ENCODE measurements at regions not wholly inside any gene's neighbourhood (a gene's known extent, or its start where the extent isn't known, plus 50 kb on each side); places are given as distances from the start of the nearest gene placed in this dataset.

DNA sequence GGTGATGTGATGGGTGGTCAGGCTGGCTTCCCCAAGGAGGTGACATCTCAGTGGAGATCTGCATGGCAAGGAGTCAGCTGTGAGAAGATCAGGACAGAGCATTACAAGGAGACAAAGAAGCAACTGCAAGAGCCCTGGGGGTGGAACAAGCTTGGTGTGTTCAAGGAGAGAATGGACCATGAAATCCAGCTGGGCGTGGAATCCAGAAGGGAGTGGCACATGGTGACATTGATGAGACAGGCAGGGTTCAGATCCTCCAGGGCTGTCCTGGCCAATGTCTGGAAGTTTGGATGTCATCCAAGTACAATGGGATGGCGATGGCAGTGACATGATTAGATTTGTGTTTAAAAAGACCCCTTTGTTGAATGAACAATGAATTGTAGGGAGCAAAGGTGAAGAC is 175.6 kb downstream of the MACROH2A1 start:
- no peak for DNase-seq (ENCODE audit: low read depth)
- TF ChIP-seq, protein P1, sequence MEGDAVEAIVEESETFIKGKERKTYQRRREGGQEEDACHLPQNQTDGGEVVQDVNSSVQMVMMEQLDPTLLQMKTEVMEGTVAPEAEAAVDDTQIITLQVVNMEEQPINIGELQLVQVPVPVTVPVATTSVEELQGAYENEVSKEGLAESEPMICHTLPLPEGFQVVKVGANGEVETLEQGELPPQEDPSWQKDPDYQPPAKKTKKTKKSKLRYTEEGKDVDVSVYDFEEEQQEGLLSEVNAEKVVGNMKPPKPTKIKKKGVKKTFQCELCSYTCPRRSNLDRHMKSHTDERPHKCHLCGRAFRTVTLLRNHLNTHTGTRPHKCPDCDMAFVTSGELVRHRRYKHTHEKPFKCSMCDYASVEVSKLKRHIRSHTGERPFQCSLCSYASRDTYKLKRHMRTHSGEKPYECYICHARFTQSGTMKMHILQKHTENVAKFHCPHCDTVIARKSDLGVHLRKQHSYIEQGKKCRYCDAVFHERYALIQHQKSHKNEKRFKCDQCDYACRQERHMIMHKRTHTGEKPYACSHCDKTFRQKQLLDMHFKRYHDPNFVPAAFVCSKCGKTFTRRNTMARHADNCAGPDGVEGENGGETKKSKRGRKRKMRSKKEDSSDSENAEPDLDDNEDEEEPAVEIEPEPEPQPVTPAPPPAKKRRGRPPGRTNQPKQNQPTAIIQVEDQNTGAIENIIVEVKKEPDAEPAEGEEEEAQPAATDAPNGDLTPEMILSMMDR (IDR thresholded peaks at IDR 0.05; ENCODE audit: low read depth, low read length, missing control alignments), result no peak
- H3K4me3 ChIP-seq (ENCODE audit: low read depth, low read length), result no peak overlapping the region

DNA sequence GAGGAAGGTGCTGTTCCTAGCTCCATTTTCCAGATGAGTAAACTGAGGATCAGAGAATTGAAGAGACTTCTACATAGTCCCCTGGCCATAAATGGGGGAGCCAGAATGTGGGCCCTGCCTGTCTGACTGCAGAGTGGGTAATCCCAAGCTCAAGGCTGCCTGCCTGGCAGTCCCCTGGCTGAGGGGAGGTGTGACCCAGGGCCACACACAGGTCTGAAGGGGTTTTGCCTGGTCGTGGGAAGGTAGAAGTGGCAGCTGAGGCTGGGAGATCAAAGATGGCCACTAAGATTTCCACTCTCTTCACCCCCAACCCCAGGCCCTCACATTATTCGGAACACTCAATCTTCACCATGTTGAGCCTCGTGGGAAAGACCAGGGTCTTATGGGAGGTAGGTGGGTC is 176.3 kb downstream of the MACROH2A1 start:
- H3K4me3 ChIP-seq (ENCODE audit: low read depth, low read length), result no peak overlapping the region
- DNase-seq (ENCODE audit: low read depth), result no peak
- TF ChIP-seq, protein P1 (IDR thresholded peaks at IDR 0.05; ENCODE audit: low read depth, low read length, missing control alignments), result no peak

DNA sequence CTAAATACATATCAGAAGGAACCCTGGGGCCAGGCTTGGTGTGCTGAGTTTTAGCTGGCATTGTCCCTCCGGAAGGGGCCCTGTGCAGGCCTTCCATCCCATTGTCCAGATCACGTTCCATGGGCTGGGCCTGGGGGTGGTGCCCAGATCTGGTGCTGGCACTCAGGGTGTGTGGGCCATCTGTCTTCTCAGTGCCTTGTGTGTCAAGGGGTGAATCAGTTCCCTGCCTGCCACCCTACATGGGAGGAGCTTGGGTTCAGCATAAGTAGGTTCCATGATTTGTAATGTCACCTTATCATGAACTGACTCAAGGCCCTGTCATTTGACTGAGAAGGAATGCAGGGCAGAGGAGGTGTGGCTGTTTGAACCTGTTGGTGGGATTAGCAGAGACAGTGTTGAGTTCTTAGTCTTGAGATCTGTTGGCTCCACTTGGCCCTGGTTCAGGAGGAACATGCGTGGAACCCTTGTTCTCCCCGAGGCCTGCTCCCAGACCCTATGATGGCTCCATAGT is 176.8 kb downstream of the MACROH2A1 start:
- DNase-seq (ENCODE audit: low read depth), result no peak
- no peak overlapping the region for H3K4me3 ChIP-seq (ENCODE audit: low read depth, low read length)
- TF ChIP-seq, protein P1 (IDR thresholded peaks at IDR 0.05; ENCODE audit: low read depth, low read length, missing control alignments), result no peak

DNA sequence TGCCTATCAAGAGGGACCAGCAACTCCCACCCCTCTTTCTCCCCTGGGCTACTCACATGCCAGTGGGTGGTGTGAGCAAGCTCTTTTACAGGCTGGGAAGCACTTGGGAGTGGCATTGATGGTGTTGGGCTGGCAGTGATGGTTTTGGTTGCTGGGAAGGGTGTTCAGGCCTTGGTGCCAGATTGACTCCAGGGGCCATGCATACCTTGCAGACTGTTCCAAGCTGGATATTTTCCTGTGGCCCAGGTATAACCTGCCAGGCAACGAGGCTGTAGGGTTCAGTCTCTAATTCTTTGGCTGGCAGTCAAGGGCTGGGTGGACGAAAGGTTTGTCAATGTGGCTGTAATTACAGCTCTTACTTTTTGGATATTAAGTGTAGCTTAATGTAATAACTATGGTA is 177.3 kb downstream of the MACROH2A1 start:
- H3K4me3 ChIP-seq (ENCODE audit: low read depth, low read length), result no peak overlapping the region
- TF ChIP-seq, protein P1 (IDR thresholded peaks at IDR 0.05; ENCODE audit: low read depth, low read length, missing control alignments), result no peak
- DNase-seq (ENCODE audit: low read depth), result no peak

DNA sequence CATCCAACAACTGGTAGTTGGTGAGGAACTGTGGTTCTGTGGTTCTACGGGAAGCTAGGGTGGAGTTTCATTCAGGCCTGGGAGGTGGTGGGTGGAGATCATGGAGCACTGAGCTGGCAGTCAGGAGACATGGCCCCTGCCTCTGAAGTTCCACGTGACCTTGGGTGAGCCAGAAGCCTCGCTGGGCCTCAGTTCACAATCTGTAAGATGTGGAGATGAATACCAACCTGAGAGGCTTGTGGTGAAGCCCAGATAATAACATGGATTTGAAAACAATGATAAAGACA is 177.9 kb downstream of the MACROH2A1 start:
- TF ChIP-seq, protein P1 (IDR thresholded peaks at IDR 0.05; ENCODE audit: low read depth, low read length, missing control alignments), result no peak
- no peak overlapping the region for H3K4me3 ChIP-seq (ENCODE audit: low read depth, low read length)

DNA sequence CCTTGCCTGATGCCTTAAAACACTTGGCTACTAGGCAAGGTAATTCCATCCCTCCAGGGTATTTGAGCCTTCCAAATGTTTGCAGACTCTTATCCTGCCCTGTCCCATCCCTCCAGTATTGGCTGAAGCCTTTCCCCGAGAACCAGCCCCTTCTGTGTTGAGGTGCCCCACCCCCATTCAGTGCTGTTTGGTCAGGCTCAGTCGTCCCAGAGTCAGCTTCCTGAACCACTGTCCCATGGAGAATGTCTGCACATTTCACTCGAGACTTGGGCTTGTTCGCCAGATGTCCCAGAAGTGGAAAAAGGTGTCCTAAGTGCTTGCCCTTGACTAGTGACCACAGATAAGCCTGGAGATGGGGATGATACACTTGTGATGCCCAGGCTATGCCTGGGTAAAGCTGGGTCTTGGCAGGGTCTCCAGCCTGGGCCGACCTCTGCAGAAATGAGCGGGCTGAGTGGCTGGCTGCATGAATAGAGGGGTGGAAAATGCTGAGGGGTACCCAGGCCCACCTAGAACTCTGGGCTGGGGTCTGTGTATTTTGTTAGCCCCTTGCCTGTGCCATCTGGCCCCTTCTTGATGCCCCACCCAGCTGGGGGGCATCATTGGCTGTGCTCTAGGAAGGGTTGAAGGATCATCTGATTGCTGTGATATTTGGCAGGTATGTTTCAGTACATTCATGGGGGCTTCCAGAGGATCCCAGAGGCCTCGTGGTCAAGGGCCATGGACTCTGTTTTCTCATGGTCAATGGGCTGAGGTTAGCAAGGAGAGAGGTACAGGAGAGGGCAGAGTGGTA is 178.4 kb downstream of the MACROH2A1 start:
- DNase-seq (ENCODE audit: low read depth), result no peak
- TF ChIP-seq, protein P1 (IDR thresholded peaks at IDR 0.05; ENCODE audit: low read depth, low read length, missing control alignments), result no peak

More for the DNA sequence above, 177.9 kb downstream of the MACROH2A1 start:
- DNase-seq (ENCODE audit: low read depth), result no peak

DNA sequence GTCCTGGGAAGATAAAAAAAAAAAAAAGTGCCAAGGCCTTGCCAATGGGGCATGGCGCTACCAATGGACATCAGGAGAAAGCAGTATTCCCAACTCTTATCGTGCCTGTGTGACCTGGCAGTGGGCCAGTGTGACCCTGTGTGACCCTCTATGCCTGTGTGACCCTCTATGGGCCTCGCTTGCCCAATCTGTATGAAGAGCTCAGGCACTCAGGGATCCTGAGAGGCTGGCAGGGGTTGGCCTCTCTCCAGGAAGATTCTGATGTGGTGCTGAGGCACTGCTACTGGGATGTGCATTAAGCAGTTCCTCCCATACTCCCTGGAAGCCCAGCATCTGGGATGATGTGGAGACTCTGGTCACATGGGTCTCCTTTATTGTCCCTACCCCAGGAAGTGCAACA is 179.2 kb downstream of the MACROH2A1 start:
- no peak overlapping the region for H3K4me3 ChIP-seq (ENCODE audit: low read depth, low read length)
- no peak for DNase-seq (ENCODE audit: low read depth)
- TF ChIP-seq, protein P1 (IDR thresholded peaks at IDR 0.05; ENCODE audit: low read depth, low read length, missing control alignments), result no peak

More for the DNA sequence above, 178.4 kb downstream of the MACROH2A1 start:
- no peak overlapping the region for H3K4me3 ChIP-seq (ENCODE audit: low read depth, low read length)
